GM18951 (cell line): ENCODE measurements at regions not wholly inside any gene's neighbourhood (a gene's known extent, or its start where the extent isn't known, plus 50 kb on each side); places are given as distances from the start of the nearest gene placed in this dataset.
"Not testable (repeated sequence)": the region's sequence is repeated elsewhere in the genome, so short reads cannot be mapped to it uniquely, and the experiment has no call there.

Experiments used
- POLR2A ChIP-seq: IDR thresholded peaks from 4 replicates; pipeline ENCODE4 v1.6.1; 2011; ENCODE audit warnings: mild to moderate bottlenecking; ENCODE audit not compliant: insufficient read length, insufficient read depth; ENCODE audit errors: extremely low read depth
- in situ Hi-C: fragments of 300-500 bp; cut with MboI; formaldehyde crosslinking; loops from one replicate; pipeline ENCODE4 v1.12.0; 2022; ENCODE audit warnings: low sequenced_read_pairs, mixed read lengths, inconsistent platforms; ENCODE audit not compliant: unreplicated experiment

DNA sequence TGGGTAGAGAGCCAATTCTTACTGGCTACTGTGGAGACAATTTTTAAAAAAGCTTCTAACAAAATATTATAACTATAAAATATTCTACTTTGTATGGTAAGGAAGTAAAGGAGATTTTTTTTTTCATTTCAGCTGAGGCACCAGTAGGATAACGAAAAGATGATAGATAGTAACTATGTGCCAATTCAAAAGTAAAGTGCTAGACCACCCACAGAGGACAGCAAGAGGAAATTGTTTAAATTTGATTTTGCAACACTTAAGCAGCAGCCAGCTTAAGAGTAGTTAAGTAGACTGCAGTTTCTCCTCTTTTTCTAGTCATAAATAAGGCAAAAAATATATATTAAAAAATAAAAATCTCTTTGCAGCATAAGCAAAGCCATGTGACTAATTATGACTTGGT lies 1539.3 kb upstream of the ACO1 start:
- in situ Hi-C loops = no loop called here
- TF ChIP-seq POLR2A = no peak

- TF ChIP-seq POLR2A = no peak
- in situ Hi-C loops = no loop called here
Measured at GRCh38 chr9:30846651-30847050, 1537.8 kb upstream of the ACO1 start.

- no peak for TF ChIP-seq POLR2A
- in situ Hi-C loops = no loop called here
Measured at GRCh38 chr9:30851600-30851999, 1532.8 kb upstream of the ACO1 start.

- TF ChIP-seq POLR2A = no peak
- in situ Hi-C loops = no loop called here
Measured at GRCh38 chr9:30900706-30901105, 1483.7 kb upstream of the ACO1 start.

- no peak for TF ChIP-seq POLR2A
- in situ Hi-C loops = no loop called here
Measured at GRCh38 chr9:30913331-30913730, 1471.1 kb upstream of the ACO1 start.

DNA sequence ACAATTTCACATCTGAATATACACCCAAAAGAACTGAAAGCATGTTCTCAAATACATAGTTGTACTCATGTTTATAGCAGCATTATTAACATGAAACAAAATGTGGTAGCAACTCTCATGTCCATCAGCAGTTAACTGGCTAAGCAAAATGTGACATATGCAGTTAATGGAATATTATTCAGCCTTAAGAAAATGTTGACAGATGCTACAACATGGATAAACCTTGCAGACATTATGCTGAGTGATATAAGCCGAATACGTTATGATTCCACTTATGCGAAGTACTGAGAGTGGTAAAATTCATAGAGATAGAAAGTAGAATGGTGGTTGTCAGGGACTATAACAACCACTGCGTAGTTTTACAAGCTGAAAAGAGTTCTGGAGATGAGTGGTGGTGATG lies 1469.0 kb upstream of the ACO1 start:
- no peak for TF ChIP-seq POLR2A
- in situ Hi-C loops = no loop called here

DNA sequence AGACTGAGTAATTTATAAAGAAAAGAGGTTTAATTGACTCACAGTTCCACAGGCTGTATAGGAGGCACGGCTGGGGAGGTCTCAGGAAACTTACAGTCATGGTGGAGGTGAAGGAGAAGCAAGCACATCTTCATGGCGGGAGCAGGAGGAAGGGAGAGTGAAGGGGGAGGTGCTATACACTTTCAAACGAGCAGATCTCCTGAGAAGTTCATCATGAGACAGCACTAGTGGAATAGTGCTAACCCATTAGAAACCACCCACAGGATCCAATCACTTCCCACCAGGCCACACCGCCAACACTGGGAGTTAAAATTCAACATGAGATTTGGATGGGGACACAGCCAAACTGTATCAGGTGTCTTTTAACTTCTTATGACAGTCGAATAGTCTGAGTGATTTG lies 1459.3 kb upstream of the ACO1 start:
- no peak for TF ChIP-seq POLR2A
- in situ Hi-C loops = no loop called here

DNA sequence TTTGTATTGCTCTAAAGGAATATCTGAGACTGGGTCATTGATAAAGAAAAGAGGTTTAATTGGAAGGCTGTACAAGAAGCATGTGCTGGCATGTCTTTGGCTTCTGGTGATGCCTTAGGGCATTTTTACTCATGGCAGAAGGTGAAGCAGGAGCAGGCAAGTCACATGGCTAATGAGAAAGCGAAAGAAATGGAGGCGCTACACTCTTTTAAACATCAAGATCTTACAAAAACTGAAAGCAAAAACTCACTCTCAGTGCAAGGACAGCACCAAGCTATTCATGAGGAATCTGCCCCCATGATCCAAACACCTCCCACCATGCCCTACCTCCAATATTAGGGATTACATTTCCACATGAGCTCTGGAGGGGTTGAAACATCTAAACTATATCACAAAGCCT lies 1458.8 kb upstream of the ACO1 start:
- TF ChIP-seq POLR2A = no peak
- in situ Hi-C loops = no loop called here

DNA sequence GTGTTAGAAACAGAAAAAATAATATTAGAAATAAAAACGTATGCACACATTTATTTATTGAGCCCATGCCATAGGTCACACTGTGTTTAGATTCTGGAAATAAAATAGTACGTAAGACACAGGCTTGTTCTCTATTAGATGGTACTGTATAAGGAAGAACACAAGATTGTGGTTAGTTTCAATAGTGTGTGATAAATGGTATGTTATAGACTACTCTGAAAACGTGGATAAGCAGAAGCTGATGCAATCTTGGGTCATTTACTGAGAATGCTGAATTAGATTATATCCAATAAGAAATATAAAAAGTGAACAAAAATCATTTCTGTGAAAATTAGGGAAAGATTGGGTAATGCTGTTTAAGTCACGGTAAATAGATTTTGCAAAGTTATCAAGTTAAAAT lies 1456.4 kb upstream of the ACO1 start:
- in situ Hi-C loops = no loop called here
- TF ChIP-seq POLR2A = no peak

- TF ChIP-seq POLR2A = no peak
- in situ Hi-C loops = no loop called here
Measured at GRCh38 chr9:30932226-30932625, 1452.2 kb upstream of the ACO1 start.

DNA sequence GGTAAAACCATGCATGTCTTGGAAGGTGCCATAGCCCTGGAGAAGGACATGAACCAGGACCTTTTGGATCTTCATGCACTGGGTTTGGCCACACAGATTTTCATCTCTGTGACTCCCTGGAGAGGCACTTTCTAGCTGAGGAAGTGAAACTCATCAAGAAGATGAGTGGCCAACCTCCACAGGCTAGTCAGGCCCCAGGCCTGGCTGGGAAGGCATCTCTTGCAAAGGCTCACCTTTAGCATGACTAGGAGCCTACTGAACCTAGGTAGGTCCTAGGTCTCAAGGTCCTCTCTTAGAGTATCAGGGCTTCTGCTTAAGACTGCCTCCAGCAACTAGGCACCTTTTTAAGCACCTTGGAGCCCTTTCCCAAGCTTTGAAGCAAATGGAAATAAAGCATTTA lies 1448.7 kb upstream of the ACO1 start:
- in situ Hi-C loops = no loop called here
- TF ChIP-seq POLR2A = no peak

DNA sequence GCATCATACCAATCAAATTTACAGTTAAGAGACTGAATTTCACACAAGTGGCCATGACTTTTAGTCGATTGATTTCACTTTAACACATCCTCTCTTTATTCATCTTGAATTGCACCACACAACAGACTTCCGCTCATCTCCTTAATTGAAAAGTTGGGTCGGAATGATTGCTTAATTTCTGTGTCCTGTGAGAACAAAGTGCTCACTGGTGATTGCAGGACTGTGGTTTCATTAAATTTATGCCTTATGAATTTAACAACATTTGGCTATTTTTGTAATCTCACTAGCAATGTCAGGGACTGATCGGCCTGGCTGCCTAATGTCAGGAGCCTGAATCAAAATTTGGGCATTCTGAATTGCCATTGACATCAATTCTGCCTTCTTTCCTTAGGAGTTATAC lies 1447.3 kb upstream of the ACO1 start:
- TF ChIP-seq POLR2A = no peak
- in situ Hi-C loops = no loop called here

DNA sequence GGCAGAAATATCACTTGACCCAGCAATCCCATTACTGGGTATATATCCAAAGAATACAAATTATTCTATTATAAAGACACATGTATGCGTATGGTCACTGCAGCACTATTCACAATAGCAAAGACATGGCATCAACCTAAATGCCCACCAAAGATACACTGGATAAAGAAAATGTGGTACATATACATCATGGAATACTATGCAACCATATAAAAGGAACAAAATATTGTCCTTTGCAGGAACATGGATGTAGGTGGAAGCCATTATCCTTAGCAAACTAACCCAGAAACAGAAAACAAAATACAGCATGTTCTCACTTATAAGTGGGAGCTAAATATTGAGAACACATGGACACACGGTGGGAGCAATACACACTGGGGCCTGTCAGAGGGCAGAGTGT lies 1441.6 kb upstream of the ACO1 start:
- in situ Hi-C loops = not testable (repeated sequence)

DNA sequence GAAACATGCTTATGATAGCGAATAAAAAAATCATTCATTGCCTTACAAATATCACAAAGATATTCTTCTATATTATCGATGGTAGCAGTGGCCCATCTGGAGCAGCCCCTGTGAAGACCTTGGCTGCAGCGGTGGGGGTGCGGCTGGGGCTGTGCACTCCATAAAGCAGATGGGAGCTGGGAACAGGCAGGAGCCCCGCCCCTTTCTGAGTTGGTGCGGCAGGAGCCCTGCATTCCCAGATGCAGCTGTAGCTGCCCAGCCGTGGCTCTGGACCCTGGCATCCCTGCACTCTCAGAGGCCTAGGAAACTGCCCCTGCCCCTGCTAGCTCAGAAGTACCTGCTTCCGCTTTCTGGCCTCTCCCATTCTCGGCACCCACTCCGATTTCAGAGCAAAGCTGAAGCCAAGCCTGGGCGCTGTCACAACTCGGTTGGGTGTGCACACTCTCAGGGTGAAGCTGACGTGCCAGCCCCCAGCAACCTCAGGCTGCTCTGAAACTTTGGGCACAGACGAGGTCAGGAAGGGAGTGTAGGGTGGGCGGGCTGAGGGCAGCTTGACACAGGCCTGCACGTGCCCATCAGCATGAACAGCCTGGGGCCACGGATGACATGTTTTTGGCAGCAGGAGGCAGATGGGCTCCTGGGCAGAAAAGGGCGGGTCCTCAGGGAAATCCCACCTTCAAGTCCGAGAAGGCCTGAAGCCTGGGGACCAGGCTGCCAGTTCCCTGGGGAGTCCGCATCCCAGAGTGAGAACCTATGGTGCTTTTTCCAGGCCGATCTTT lies 1440.8 kb upstream of the ACO1 start:
- in situ Hi-C loops = no loop called here
- TF ChIP-seq POLR2A = no peak

- no peak for TF ChIP-seq POLR2A
- in situ Hi-C loops = no loop called here
Measured at GRCh38 chr9:30944225-30944569, 1440.2 kb upstream of the ACO1 start.
